H9 (cell line): ENCODE measurements at regions not wholly inside any gene's neighbourhood (a gene's known extent, or its start where the extent isn't known, plus 50 kb on each side); places are given as distances from the start of the nearest gene placed in this dataset.

Experiments
- DNase-seq: peaks from one replicate; pipeline ENCODE4 v3.0.0-alpha.2; 2017
- H2AFZ ChIP-seq: one replicate; pipeline ENCODE4 v1.6.1; 2013; ENCODE audit warnings: mild to moderate bottlenecking, low read length, control low read depth, moderate library complexity
- H2AK5ac ChIP-seq: 2 replicates; pipeline ENCODE4 v1.6.1; 2013; ENCODE audit warnings: low read length, control low read depth, mixed read lengths; ENCODE audit not compliant: insufficient read length
- H2BK120ac ChIP-seq: one replicate; pipeline ENCODE4 v1.6.1; 2013; ENCODE audit warnings: low read depth, mild to moderate bottlenecking, low read length, control low read depth, inconsistent platforms; ENCODE audit not compliant: poor library complexity, severe bottlenecking
- H2BK12ac ChIP-seq: 2 replicates; pipeline ENCODE4 v1.6.1; 2013; ENCODE audit warnings: low read length, control low read depth, mixed read lengths, low read depth; ENCODE audit not compliant: insufficient read length
- H2BK15ac ChIP-seq: 2 replicates; pipeline ENCODE4 v1.6.1; 2013; ENCODE audit warnings: low read depth, low read length, control low read depth
- H2BK20ac ChIP-seq: one replicate; pipeline ENCODE4 v1.6.1; 2013; ENCODE audit warnings: low read depth, mild to moderate bottlenecking, low read length, control low read depth, inconsistent platforms; ENCODE audit not compliant: poor library complexity, severe bottlenecking
- H2BK5ac ChIP-seq: 2 replicates; pipeline ENCODE4 v1.6.1; 2013; ENCODE audit warnings: low read length, control low read depth, mixed read lengths; ENCODE audit not compliant: insufficient read length
- H3K14ac ChIP-seq: 2 replicates; pipeline ENCODE4 v1.6.1; 2013; ENCODE audit warnings: low read length, control low read depth; ENCODE audit not compliant: insufficient read depth
- H3K18ac ChIP-seq: 2 replicates; pipeline ENCODE4 v1.6.1; 2013; ENCODE audit warnings: low read depth, mild to moderate bottlenecking, mixed read lengths, low read length, control low read depth; ENCODE audit not compliant: insufficient read length
- H3K23ac ChIP-seq: 2 replicates; pipeline ENCODE4 v1.6.1; 2013; ENCODE audit warnings: low read length, control low read depth, mixed read lengths, low read depth; ENCODE audit not compliant: insufficient read length
- H3K23me2 ChIP-seq: 2 replicates; pipeline ENCODE4 v1.6.1; 2013; ENCODE audit warnings: low read depth, mild to moderate bottlenecking, mixed read lengths, low read length, control low read depth; ENCODE audit not compliant: insufficient read length, poor library complexity, severe bottlenecking
- H3K27ac ChIP-seq: 2 replicates; pipeline ENCODE4 v1.5.1; 2013; ENCODE audit warnings: low read length, control low read depth, mixed read lengths, low read depth; ENCODE audit not compliant: insufficient read length
- H3K27me3 ChIP-seq: 2 replicates; pipeline ENCODE4 v1.6.1; 2013; ENCODE audit warnings: low read length, control low read depth, inconsistent platforms; ENCODE audit not compliant: insufficient read depth
- H3K4ac ChIP-seq: 2 replicates; pipeline ENCODE4 v1.6.1; 2013; ENCODE audit warnings: low read depth, mild to moderate bottlenecking, control low read depth, inconsistent platforms, low read length, moderate library complexity
- H3K4me1 ChIP-seq: 2 replicates; pipeline ENCODE4 v1.6.1; 2013; ENCODE audit warnings: low read length, control low read depth, inconsistent platforms; ENCODE audit not compliant: insufficient read depth
- H3K4me2 ChIP-seq: 2 replicates; pipeline ENCODE4 v1.6.1; 2013; ENCODE audit warnings: low read length, control low read depth, mixed read lengths; ENCODE audit not compliant: insufficient read length, insufficient read depth
- H3K56ac ChIP-seq: 2 replicates; pipeline ENCODE4 v1.6.1; 2013; ENCODE audit warnings: low read depth, mild to moderate bottlenecking, mixed read lengths, low read length, control low read depth; ENCODE audit not compliant: insufficient read length
- H3K79me1 ChIP-seq: 2 replicates; pipeline ENCODE4 v1.6.1; 2013; ENCODE audit warnings: low read depth, mild to moderate bottlenecking, moderate library complexity, low read length, control low read depth, inconsistent platforms; ENCODE audit not compliant: insufficient read depth, poor library complexity, severe bottlenecking
- H3K79me2 ChIP-seq: 2 replicates; pipeline ENCODE4 v1.6.1; 2013; ENCODE audit warnings: low read length, control low read depth, inconsistent platforms; ENCODE audit not compliant: insufficient read depth
- H3K9ac ChIP-seq: 2 replicates; pipeline ENCODE4 v1.6.1; 2013; ENCODE audit warnings: low read length, control low read depth, mixed read lengths; ENCODE audit not compliant: insufficient read length; ENCODE audit errors: extremely low read depth
- H3K9me3 ChIP-seq: one replicate; pipeline ENCODE4 v1.6.1; 2013; ENCODE audit warnings: low read depth, low read length, inconsistent platforms; ENCODE audit not compliant: control insufficient read depth
- H3T11ph ChIP-seq: one replicate; pipeline ENCODE4 v1.6.1; 2013; ENCODE audit warnings: mild to moderate bottlenecking, low read length, control low read depth, inconsistent platforms
- H4K20me1 ChIP-seq: one replicate; pipeline ENCODE4 v1.6.1; 2013; ENCODE audit not compliant: control insufficient read depth, insufficient read length, insufficient read depth
- H4K5ac ChIP-seq: 2 replicates; pipeline ENCODE4 v1.6.1; 2013; ENCODE audit warnings: low read depth, mild to moderate bottlenecking, mixed read lengths, low read length, control low read depth; ENCODE audit not compliant: insufficient read length
- H4K8ac ChIP-seq: replicated peaks from 2 replicates; pipeline ENCODE4 v1.6.1; 2013; ENCODE audit warnings: low read length, control low read depth, mixed read lengths, low read depth; ENCODE audit not compliant: insufficient read length
- H4K91ac ChIP-seq: 2 replicates; pipeline ENCODE4 v1.6.1; 2013; ENCODE audit warnings: low read depth, mild to moderate bottlenecking, moderate library complexity, mixed read lengths, low read length, control low read depth; ENCODE audit not compliant: insufficient read length
- H3K27ac Mint-ChIP-seq, 3 experiments: 2 replicates in 2 of 3; 3 replicates in 1 of 3; pipeline ENCODE4 v1.8.0; 2020 to 2021; ENCODE audit warnings: mixed read lengths in 3 of 3, mild to moderate bottlenecking in 1 of 3, moderate library complexity in 1 of 3
- H3K27me3 Mint-ChIP-seq: 2 replicates; pipeline ENCODE4 v1.8.0; 2021; ENCODE audit warnings: low read depth, mild to moderate bottlenecking, moderate library complexity, mixed read lengths
- H3K36me3 Mint-ChIP-seq, 3 experiments: 2 replicates in 2 of 3; 3 replicates in 1 of 3; pipeline ENCODE4 v1.8.0; 2020 to 2021; ENCODE audit warnings: low read depth in 3 of 3, mixed read lengths in 3 of 3; ENCODE audit not compliant: insufficient read depth in 1 of 3
- H3K4me1 Mint-ChIP-seq, 2 experiments: 2 replicates each; pipeline ENCODE4 v1.8.0; 2020; ENCODE audit warnings: mixed read lengths in 2 of 2
- H3K4me3 Mint-ChIP-seq, 2 experiments: 2 replicates in 1 of 2; 3 replicates in 1 of 2; pipeline ENCODE4 v1.8.0; 2020 to 2021; ENCODE audit warnings: mild to moderate bottlenecking in 2 of 2, mixed read lengths in 2 of 2, moderate library complexity in 1 of 2
- H3K9me3 Mint-ChIP-seq, 2 experiments: 2 replicates in 1 of 2; 3 replicates in 1 of 2; pipeline ENCODE4 v1.8.0; 2020; ENCODE audit warnings: mild to moderate bottlenecking in 2 of 2, mixed read lengths in 2 of 2, moderate library complexity in 1 of 2
- WGBS: extraction: QIAGEN DNeasy Blood & Tissue Kit; methylation state at CpG from one replicate; pipeline ENCODE4 v1.1.7; 2013; ENCODE audit warnings: missing lambda C conversion rate, low lambda C conversion rate, mixed read lengths; ENCODE audit not compliant: insufficient read length; ENCODE audit errors: extremely low coverage; 5-methylcytosine and 5-hydroxymethylcytosine counted together
- TF ChIP-seq, protein P1 (sequence below): fragments of 200-600 bp; sonication (generic); conservative IDR thresholded peaks from 3 replicates; pipeline ENCODE4 v1.8.0; 2021; ENCODE audit warnings: antibody characterized with exemption, mild to moderate bottlenecking

DNA sequence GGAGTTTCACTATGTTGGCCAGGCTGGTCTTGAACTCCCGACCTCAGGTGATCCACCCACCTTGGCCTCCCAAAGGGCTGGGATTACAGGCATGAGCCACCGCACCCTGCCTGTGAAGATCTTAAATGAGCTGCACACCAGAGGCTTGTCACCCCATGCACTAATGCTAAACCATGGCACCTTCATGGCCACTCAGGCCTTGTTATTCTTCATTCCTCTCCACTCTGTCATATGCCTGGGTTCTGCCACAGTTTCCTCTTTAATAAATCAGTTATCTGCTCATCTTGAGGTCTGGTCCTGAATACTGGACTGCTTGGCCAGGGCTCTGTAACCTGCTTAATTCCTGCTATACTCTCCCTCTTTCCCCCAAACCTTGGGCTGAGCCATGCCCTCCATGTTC lies 104.3 kb upstream of the FOXN2 start:
- no peak overlapping the region for H3K14ac ChIP-seq
- H4K20me1 ChIP-seq: no peaks in the 10 kb centered on the region
- H3K18ac ChIP-seq: no peak overlapping the region
- Mint-ChIP-seq H3K4me3 (no peak overlapping the region), H3K27ac (no peak overlapping the region), H3K4me1 (peaks cover 37 to 41% of the 10 kb centered on the region in 2 experiments), H3K36me3 (0 out of 7 replicates have a peak, but pooled peaks cover 0 to 2% (median 0%) of the 10 kb centered on the region in 3 experiments), H3K9me3 (no peaks in the 10 kb centered on the region), H3K27me3 (no peaks in the 10 kb centered on the region; the same call in 1 of the 2 replicates)
- no peak overlapping the region for H2BK20ac ChIP-seq
- H3K79me2 ChIP-seq: no peaks in the 10 kb centered on the region
- H4K5ac ChIP-seq: no peak overlapping the region
- H2BK5ac ChIP-seq: no peak overlapping the region
- peaks cover 11% of the 10 kb centered on the region; the same call in 1 of the 2 replicates for H3K4me1 ChIP-seq
- no peaks in the 10 kb centered on the region for H3K9me3 ChIP-seq
- WGBS: no CpG with 5 or more reads among the region's 2 CpGs
- H3K9ac ChIP-seq: no peak overlapping the region
- H3T11ph ChIP-seq: no peak overlapping the region
- no peak overlapping the region for H4K8ac ChIP-seq
- no peak overlapping the region for H2BK12ac ChIP-seq
- no peaks in the 10 kb centered on the region for H3K79me1 ChIP-seq
- no peak overlapping the region for H3K56ac ChIP-seq
- no peaks in the 10 kb centered on the region for H3K27me3 ChIP-seq
- no peak overlapping the region for H2BK15ac ChIP-seq
- DNase-seq: no peak
- no peak overlapping the region for H2AK5ac ChIP-seq
- H3K23me2 ChIP-seq: no peaks in the 10 kb centered on the region
- H2AFZ ChIP-seq: no peak overlapping the region
- H3K27ac ChIP-seq: no peak overlapping the region
- TF ChIP-seq, protein P1, sequence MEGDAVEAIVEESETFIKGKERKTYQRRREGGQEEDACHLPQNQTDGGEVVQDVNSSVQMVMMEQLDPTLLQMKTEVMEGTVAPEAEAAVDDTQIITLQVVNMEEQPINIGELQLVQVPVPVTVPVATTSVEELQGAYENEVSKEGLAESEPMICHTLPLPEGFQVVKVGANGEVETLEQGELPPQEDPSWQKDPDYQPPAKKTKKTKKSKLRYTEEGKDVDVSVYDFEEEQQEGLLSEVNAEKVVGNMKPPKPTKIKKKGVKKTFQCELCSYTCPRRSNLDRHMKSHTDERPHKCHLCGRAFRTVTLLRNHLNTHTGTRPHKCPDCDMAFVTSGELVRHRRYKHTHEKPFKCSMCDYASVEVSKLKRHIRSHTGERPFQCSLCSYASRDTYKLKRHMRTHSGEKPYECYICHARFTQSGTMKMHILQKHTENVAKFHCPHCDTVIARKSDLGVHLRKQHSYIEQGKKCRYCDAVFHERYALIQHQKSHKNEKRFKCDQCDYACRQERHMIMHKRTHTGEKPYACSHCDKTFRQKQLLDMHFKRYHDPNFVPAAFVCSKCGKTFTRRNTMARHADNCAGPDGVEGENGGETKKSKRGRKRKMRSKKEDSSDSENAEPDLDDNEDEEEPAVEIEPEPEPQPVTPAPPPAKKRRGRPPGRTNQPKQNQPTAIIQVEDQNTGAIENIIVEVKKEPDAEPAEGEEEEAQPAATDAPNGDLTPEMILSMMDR: no peak
- no peak overlapping the region for H3K4ac ChIP-seq
- no peak overlapping the region for H2BK120ac ChIP-seq
- H3K23ac ChIP-seq: no peak overlapping the region
- H4K91ac ChIP-seq: no peak overlapping the region
- H3K4me2 ChIP-seq: no peak overlapping the region
